ENCODE measurements at regions not wholly inside any gene's neighbourhood (a gene's known extent, or its start where the extent isn't known, plus 50 kb on each side); places are given as distances from the start of the nearest gene placed in this dataset.

DNA sequence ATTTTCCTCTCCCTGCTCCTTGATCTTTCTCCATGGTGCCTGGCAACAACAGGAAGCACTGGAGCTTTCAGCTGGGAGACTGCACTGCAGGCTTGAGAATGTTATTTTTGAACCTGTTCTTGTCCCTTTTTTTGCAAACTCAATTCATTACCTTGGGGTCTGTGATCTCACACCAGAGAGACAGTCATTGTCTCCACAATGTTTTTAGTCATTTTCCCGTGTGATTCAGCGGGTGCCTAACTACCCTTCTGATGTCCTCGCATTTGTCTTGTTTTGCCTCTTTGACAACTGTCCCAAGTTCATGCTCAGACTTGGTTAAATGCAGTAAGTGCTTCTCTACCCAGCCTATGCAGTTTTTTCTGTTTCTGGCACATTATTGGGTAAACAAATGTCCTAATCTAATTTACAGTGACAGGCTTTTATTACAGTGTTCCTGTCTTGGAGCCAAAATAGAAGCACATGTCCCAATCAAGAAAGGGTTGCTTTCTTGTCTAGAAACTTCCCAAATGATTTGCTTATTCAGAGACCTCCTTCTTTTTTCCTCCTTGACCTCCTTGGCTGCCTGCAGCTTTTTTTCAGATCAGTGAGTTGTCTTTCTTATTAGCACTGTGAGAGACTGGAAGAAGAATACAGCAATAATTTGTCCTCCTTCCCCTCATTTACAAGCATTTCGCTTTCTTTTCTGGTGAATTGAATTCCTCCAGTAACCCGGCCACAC, 162.4 kb downstream of the NSUN3 start:
- DNase-seq = peak; percentile 8
- Mint-ChIP-seq H3K27ac (peak overlapping the region; percentile 62), H3K27me3 (ENCODE audit: insufficient read depth) (no peaks in the 10 kb centered on the region; the same call in 1 of the 2 replicates), H3K36me3 (ENCODE audit: low read depth) (no peaks in the 10 kb centered on the region; the same call in 1 of the 2 replicates), H3K4me1 (ENCODE audit: low read depth) (peaks cover 26% of the 10 kb centered on the region), H3K9me3 (peaks cover 12% of the 10 kb centered on the region), H3K4me3 (peak overlapping the region; percentile 70)
- TF ChIP-seq, protein P1, sequence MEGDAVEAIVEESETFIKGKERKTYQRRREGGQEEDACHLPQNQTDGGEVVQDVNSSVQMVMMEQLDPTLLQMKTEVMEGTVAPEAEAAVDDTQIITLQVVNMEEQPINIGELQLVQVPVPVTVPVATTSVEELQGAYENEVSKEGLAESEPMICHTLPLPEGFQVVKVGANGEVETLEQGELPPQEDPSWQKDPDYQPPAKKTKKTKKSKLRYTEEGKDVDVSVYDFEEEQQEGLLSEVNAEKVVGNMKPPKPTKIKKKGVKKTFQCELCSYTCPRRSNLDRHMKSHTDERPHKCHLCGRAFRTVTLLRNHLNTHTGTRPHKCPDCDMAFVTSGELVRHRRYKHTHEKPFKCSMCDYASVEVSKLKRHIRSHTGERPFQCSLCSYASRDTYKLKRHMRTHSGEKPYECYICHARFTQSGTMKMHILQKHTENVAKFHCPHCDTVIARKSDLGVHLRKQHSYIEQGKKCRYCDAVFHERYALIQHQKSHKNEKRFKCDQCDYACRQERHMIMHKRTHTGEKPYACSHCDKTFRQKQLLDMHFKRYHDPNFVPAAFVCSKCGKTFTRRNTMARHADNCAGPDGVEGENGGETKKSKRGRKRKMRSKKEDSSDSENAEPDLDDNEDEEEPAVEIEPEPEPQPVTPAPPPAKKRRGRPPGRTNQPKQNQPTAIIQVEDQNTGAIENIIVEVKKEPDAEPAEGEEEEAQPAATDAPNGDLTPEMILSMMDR (IDR thresholded peaks at IDR 0.05) = no peak

- peaks cover 26% of the 10 kb centered on the region for H3K4me1 Mint-ChIP-seq (ENCODE audit: low read depth)
- no peaks in the 10 kb centered on the region; the same call in 1 of the 2 replicates for H3K36me3 Mint-ChIP-seq (ENCODE audit: low read depth)
- peak overlapping the region; percentile 70 for H3K4me3 Mint-ChIP-seq
- DNase-seq = peak; percentile 69
- H3K27me3 Mint-ChIP-seq (ENCODE audit: insufficient read depth) = no peaks in the 10 kb centered on the region
- TF ChIP-seq, protein P1 (IDR thresholded peaks at IDR 0.05) = no peak
- H3K9me3 Mint-ChIP-seq = peaks cover 12% of the 10 kb centered on the region
- peak overlapping the region; percentile 62 for H3K27ac Mint-ChIP-seq
These were observed 163.2 kb downstream of the NSUN3 start for GRCh38 chr3:94226078-94226477.

DNA sequence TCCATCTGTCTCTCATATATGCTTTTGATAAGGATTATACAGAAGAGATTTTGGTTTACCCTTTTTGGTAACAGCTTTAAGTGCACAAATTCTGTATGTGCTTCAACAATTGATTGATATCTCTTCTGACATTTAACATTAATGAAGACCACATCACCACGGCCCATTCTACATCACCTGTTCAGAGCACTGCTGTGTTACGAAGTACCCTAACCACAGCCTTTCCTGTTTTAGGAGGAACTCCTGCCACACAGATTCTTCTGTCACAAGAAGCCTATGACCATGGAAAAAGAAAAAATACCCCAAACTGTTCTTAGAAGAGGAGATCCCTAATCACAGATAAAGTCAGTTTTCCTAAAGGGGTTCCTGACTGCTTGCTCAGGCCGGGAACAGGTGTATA, 170.1 kb downstream of the NSUN3 start:
- no peaks in the 10 kb centered on the region for H3K4me1 Mint-ChIP-seq (ENCODE audit: low read depth)
- TF ChIP-seq, protein P1 (IDR thresholded peaks at IDR 0.05) = no peak
- DNase-seq = no peak
- no peak overlapping the region for H3K4me3 Mint-ChIP-seq
- H3K27me3 Mint-ChIP-seq (ENCODE audit: insufficient read depth) = peaks cover 2% of the 10 kb centered on the region; the same call in 1 of the 2 replicates
- no peaks in the 10 kb centered on the region for H3K9me3 Mint-ChIP-seq
- H3K36me3 Mint-ChIP-seq (ENCODE audit: low read depth) = no peaks in the 10 kb centered on the region
- no peak overlapping the region for H3K27ac Mint-ChIP-seq

DNA sequence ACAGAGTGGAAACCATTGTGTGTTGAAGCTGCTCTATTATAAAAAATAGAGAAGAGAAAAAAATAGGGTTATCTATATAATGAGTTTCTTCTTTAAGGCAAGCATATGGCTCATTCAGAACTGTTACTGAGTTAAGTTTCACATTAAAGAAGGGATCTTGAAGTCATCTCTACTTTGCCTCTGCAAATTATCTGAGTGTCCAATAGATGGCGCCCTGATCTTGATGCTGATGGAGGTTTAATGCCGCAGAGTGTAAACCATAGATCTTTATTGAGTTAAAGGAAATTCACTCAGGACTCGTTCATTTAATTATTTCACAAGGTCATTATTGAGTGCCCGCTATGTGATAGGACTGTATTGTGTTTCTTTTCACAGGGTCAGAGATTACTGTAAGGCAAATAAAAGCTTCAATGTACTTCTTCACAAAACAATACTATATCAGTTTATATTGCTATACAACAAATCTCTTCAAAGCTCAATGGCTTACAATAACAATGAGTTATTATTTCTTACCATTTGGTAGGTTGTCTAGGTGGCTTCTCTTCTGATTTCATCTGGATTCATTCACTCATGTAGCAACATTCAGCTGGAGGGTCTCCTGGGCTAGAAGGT, 171.4 kb downstream of the NSUN3 start:
- TF ChIP-seq, protein P1 (IDR thresholded peaks at IDR 0.05) = peak; percentile 82
- H3K9me3 Mint-ChIP-seq = no peaks in the 10 kb centered on the region
- DNase-seq = peak; percentile 51
- H3K27me3 Mint-ChIP-seq (ENCODE audit: insufficient read depth) = peaks cover 2% of the 10 kb centered on the region; the same call in 1 of the 2 replicates
- no peaks in the 10 kb centered on the region for H3K4me1 Mint-ChIP-seq (ENCODE audit: low read depth)
- no peak overlapping the region for H3K27ac Mint-ChIP-seq
- no peak overlapping the region for H3K4me3 Mint-ChIP-seq
- H3K36me3 Mint-ChIP-seq (ENCODE audit: low read depth) = no peaks in the 10 kb centered on the region

DNA sequence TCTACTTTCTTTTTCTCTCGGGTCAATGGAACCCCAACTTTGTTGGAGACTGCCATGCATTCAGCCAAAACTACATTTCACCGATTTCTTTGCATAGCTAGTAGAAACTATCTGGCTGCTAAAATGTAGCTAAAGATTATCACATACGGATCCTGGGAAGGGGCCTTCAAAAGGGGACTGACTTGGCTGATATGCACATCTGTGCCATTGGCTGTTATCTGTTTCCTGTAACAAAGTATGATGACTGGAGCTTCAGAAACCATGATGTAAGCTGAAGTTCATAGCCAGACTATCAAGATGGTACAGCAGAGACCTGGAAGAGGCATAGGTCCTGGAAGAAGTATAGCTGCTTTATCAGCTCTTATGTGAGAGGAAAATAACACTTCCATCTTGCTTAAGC, 179.1 kb downstream of the NSUN3 start:
- Mint-ChIP-seq H3K4me1 (ENCODE audit: low read depth) (no peaks in the 10 kb centered on the region), H3K4me3 (no peak overlapping the region), H3K27ac (no peak overlapping the region), H3K36me3 (ENCODE audit: low read depth) (no peaks in the 10 kb centered on the region), H3K9me3 (no peaks in the 10 kb centered on the region), H3K27me3 (ENCODE audit: insufficient read depth) (peaks cover 5% of the 10 kb centered on the region)
- TF ChIP-seq, protein P1 (IDR thresholded peaks at IDR 0.05) = no peak
- no peak for DNase-seq

Data from HFFc6 (cell line).